ENCODE measurements at regions not wholly inside any gene's neighbourhood (a gene's known extent, or its start where the extent isn't known, plus 50 kb on each side); places are given as distances from the start of the nearest gene placed in this dataset.
"Not testable (repeated sequence)": the region's sequence is repeated elsewhere in the genome, so short reads cannot be mapped to it uniquely, and the experiment has no call there.

- peak; percentile 60 for DNase-seq
Observed at GRCh38 chr10:107544706-107545520, 380.4 kb upstream of the SORCS1 start.

- DNase-seq: no peak
Observed at GRCh38 chr10:107542607-107543006, 378.1 kb upstream of the SORCS1 start.

- DNase-seq: no peak
Observed at GRCh38 chr10:107542016-107542415, 377.5 kb upstream of the SORCS1 start.

GRCh38 chr10:107540981-107541380 lies 376.5 kb upstream of the SORCS1 start:
- DNase-seq: no peak

- peak; percentile 54 for DNase-seq
Observed at GRCh38 chr10:107529350-107529749, 364.8 kb upstream of the SORCS1 start.

GRCh38 chr10:107520348-107520747 lies 355.8 kb upstream of the SORCS1 start:
- DNase-seq: no peak

- DNase-seq: no peak
Observed at GRCh38 chr10:107517811-107518210, 353.3 kb upstream of the SORCS1 start.

GRCh38 chr10:107516349-107516748 lies 351.8 kb upstream of the SORCS1 start:
- no peak for DNase-seq

- DNase-seq: not testable (repeated sequence)
Observed at GRCh38 chr10:107504011-107504410, 339.5 kb upstream of the SORCS1 start.

GRCh38 chr10:107502229-107502985 lies 337.9 kb upstream of the SORCS1 start:
- DNase-seq: no peak

GRCh38 chr10:107498983-107499382 lies 334.5 kb upstream of the SORCS1 start:
- no peak for DNase-seq

- DNase-seq: no peak
Observed at GRCh38 chr10:107497024-107497423, 332.5 kb upstream of the SORCS1 start.

GRCh38 chr10:107496594-107496993 lies 332.1 kb upstream of the SORCS1 start:
- no peak for DNase-seq

GRCh38 chr10:107492389-107492788 lies 327.9 kb upstream of the SORCS1 start:
- DNase-seq: no peak

GRCh38 chr10:107490389-107490788 lies 325.9 kb upstream of the SORCS1 start:
- DNase-seq: no peak

- DNase-seq: no peak
Observed at GRCh38 chr10:107487284-107487683, 322.8 kb upstream of the SORCS1 start.

GRCh38 chr10:107485019-107485418 lies 320.5 kb upstream of the SORCS1 start:
- no peak for DNase-seq

GRCh38 chr10:107481881-107482280 lies 317.4 kb upstream of the SORCS1 start:
- no peak for DNase-seq

- no peak for DNase-seq
Observed at GRCh38 chr10:107481224-107481623, 316.7 kb upstream of the SORCS1 start.

- DNase-seq: no peak
Observed at GRCh38 chr10:107480781-107481180, 316.3 kb upstream of the SORCS1 start.

- DNase-seq: no peak
Observed at GRCh38 chr10:107477266-107477665, 312.8 kb upstream of the SORCS1 start.

GRCh38 chr10:107476408-107476807 lies 311.9 kb upstream of the SORCS1 start:
- DNase-seq: no peak

- no peak for DNase-seq
Observed at GRCh38 chr10:107474650-107475049, 310.1 kb upstream of the SORCS1 start.

GRCh38 chr10:107473225-107473624 lies 308.7 kb upstream of the SORCS1 start:
- DNase-seq: no peak

All from islet precursor cell (in vitro differentiated cells).